PC-9 (cell line): ENCODE measurements at regions not wholly inside any gene's neighbourhood (a gene's known extent, or its start where the extent isn't known, plus 50 kb on each side); places are given as distances from the start of the nearest gene placed in this dataset.
"Not testable (repeated sequence)": the region's sequence is repeated elsewhere in the genome, so short reads cannot be mapped to it uniquely, and the experiment has no call there.

ENCODE experiments used
- BruUV-seq: library from RNA; stranded (reverse); fragments of 400-500 nt; replicated peaks from 2 replicates; lab custom pipeline; 2021; lab: Mats Ljungman, UMichigan
- CTCF ChIA-PET: fragments of 300-600 bp; sonication (Branson Sonifier 250); formaldehyde crosslinking; loops from one replicate; lab custom pipeline; 2022; ENCODE audit warnings: antibody characterized with exemption; lab: Charles Lee
- POLR2A ChIA-PET: fragments of 300-600 bp; sonication (Branson Sonifier 250); formaldehyde crosslinking; loops from one replicate; lab custom pipeline; 2022; ENCODE audit warnings: antibody characterized with exemption; ENCODE audit not compliant: unreplicated experiment; lab: Charles Lee
- DNase-seq, 2 experiments: peaks; one replicate each; pipeline versions ENCODE4 v3.0.0 to v3.0.0-alpha.2; 2015 to 2022; ENCODE audit warnings: mixed read lengths in 1 of 2
- H2AFZ ChIP-seq: fragments of 200-600 bp; sonication (generic); 2 replicates; pipeline ENCODE4 v1.8.1; 2017; ENCODE audit warnings: antibody characterized with exemption
- H3F3A ChIP-seq: fragments of 200-600 bp; sonication (generic); 2 replicates; pipeline ENCODE4 v1.8.1; 2017; ENCODE audit warnings: antibody characterized with exemption, mild to moderate bottlenecking, low read depth; ENCODE audit not compliant: insufficient read depth
- H3K27ac ChIP-seq: fragments of 200-600 bp; sonication (generic); 2 replicates; pipeline ENCODE4 v1.6.1; 2016; ENCODE audit warnings: mixed run types
- H3K27me3 ChIP-seq: fragments of 200-600 bp; sonication (generic); 2 replicates; pipeline ENCODE4 v1.6.1; 2016; ENCODE audit warnings: low read depth, mixed run types; ENCODE audit not compliant: insufficient read depth
- H3K36me3 ChIP-seq: fragments of 200-600 bp; sonication (generic); 2 replicates; pipeline ENCODE4 v1.6.1; 2016; ENCODE audit warnings: low read depth, mixed run types
- H3K4me1 ChIP-seq: fragments of 200-600 bp; sonication (generic); replicated peaks from 2 replicates; pipeline ENCODE4 v1.6.1; 2016; ENCODE audit warnings: mixed run types; ENCODE audit not compliant: insufficient read depth
- H3K4me2 ChIP-seq: fragments of 200-600 bp; sonication (generic); 2 replicates; pipeline ENCODE4 v1.6.1; 2017; ENCODE audit warnings: mixed run types
- H3K4me3 ChIP-seq: fragments of 200-600 bp; sonication (generic); 2 replicates; pipeline ENCODE4 v1.6.1; 2016; ENCODE audit warnings: mixed run types
- H3K79me2 ChIP-seq: fragments of 200-600 bp; sonication (generic); 2 replicates; pipeline ENCODE4 v1.6.1; 2017; ENCODE audit warnings: low read depth, mixed run types
- H3K9me2 ChIP-seq: fragments of 200-600 bp; sonication (generic); 2 replicates; pipeline ENCODE4 v1.8.1; 2017; ENCODE audit warnings: mild to moderate bottlenecking; ENCODE audit not compliant: insufficient read depth
- H3K9me3 ChIP-seq: fragments of 200-600 bp; sonication (generic); 2 replicates; pipeline ENCODE4 v1.8.1; 2016; ENCODE audit warnings: low read depth; ENCODE audit not compliant: insufficient read depth
- H4K20me1 ChIP-seq: fragments of 200-600 bp; sonication (generic); 2 replicates; pipeline ENCODE4 v1.8.1; 2017; ENCODE audit not compliant: insufficient read depth
- CTCF ChIP-seq: fragments of 200-600 bp; sonication (generic); conservative IDR thresholded peaks from 2 replicates; pipeline ENCODE4 v1.6.1; 2017; ENCODE audit warnings: mixed run types, antibody characterized with exemption, mild to moderate bottlenecking, moderate library complexity
- EZH2 ChIP-seq: fragments of 200-600 bp; sonication (generic); IDR thresholded peaks from 2 replicates; pipeline ENCODE4 v1.8.0; 2017; ENCODE audit warnings: antibody characterized with exemption, low read depth
- intact Hi-C: fragments of 100-400 bp; cut with micrococcal nuclease; formaldehyde crosslinking; loops from one replicate; pipeline ENCODE4 v1.10.0; 2022; ENCODE audit not compliant: unreplicated experiment

DNA sequence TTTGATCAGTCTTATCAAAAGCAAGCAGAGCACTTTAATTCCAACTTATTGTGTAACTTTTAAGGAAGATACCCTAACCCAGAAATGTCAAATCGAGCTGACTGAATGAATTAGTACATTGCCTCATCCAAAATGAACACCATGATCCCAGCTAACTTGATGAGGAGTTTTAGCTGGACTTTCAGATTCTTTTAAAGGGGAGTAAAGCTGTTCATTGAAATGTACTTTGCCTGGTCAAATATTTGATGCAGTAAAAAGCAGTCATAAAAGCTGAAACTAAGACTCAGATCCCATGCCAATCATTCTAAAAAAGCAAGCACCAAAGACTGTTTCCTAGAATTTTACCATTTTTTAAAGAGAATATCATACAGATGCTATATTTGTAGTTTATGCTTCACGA is 114.1 kb downstream of the FSCB start:
- Histone ChIP-seq H2AFZ (no peak overlapping the region), H3K27me3 (no peaks in the 10 kb centered on the region), H3K4me1 (no peaks in the 10 kb centered on the region), H3K79me2 (no peaks in the 10 kb centered on the region), H3K4me2 (no peak overlapping the region), H3K9me3 (0 out of 2 replicates have a peak, but pooled peaks cover 4% of the 10 kb centered on the region), H3K9me2 (no peaks in the 10 kb centered on the region; the same call in 1 of the 2 replicates), H3K27ac (no peak overlapping the region), H4K20me1 (no peaks in the 10 kb centered on the region), H3K4me3 (no peak overlapping the region), H3K36me3 (no peaks in the 10 kb centered on the region), H3F3A (no peaks in the 10 kb centered on the region)
- CTCF ChIA-PET, result no interaction called here
- intact Hi-C loops, result no loop called here
- BruUV-seq, result no TSS peak
- TF ChIP-seq EZH2 (no peak), CTCF (no peak)
- POLR2A ChIA-PET, result no interaction called here
- DNase-seq, result no peak

DNA sequence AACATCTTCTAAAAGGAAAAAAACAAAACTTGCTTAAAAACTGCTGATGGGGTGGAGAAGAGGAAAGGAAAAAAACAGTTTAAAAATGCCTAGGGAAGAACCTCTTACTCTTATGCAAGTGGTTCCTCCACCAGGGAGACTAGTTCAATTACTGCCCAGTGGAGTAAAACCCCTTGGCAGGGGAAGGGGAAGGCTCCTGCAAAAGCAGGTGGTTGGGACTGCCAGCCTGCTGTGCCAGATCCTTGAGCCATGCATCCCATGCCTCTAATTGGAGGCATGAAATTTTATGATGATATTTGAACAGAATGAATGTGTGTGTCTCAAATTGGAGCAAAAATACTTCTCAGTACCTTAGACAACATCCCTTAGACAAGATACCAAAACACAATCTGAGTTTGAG is 118.8 kb downstream of the FSCB start:
- no peak overlapping the region for H2AFZ ChIP-seq
- no TSS peak for BruUV-seq
- no peaks in the 10 kb centered on the region for H3K79me2 ChIP-seq
- no peaks in the 10 kb centered on the region for H3K9me3 ChIP-seq
- H3F3A ChIP-seq, result no peaks in the 10 kb centered on the region
- H4K20me1 ChIP-seq, result no peaks in the 10 kb centered on the region
- H3K4me3 ChIP-seq, result no peak overlapping the region
- H3K36me3 ChIP-seq, result no peaks in the 10 kb centered on the region
- no peak for DNase-seq
- intact Hi-C loops, result no loop called here
- TF ChIP-seq CTCF, result no peak
- no peak for TF ChIP-seq EZH2
- H3K4me1 ChIP-seq, result no peaks in the 10 kb centered on the region
- no peaks in the 10 kb centered on the region for H3K9me2 ChIP-seq
- POLR2A ChIA-PET, result no interaction called here
- H3K4me2 ChIP-seq, result no peak overlapping the region
- CTCF ChIA-PET, result no interaction called here
- no peak overlapping the region for H3K27ac ChIP-seq
- no peaks in the 10 kb centered on the region for H3K27me3 ChIP-seq

GRCh38 chr14:44385906-44386305 is 121.2 kb downstream of the FSCB start:
- H2AFZ ChIP-seq, result peak overlapping the region; percentile 93
- intact Hi-C loops, result no loop called here
- DNase-seq, result peak in 1 of 2 experiments; percentile 17
- H3K4me3 ChIP-seq, result peak overlapping the region; percentile 69
- no peaks in the 10 kb centered on the region for H3K36me3 ChIP-seq
- peak overlapping the region; percentile 61 for H3K4me2 ChIP-seq
- no peaks in the 10 kb centered on the region for H3K79me2 ChIP-seq
- no peaks in the 10 kb centered on the region for H4K20me1 ChIP-seq
- no peaks in the 10 kb centered on the region for H3F3A ChIP-seq
- H3K27me3 ChIP-seq, result no peaks in the 10 kb centered on the region
- no peak for TF ChIP-seq EZH2
- TF ChIP-seq CTCF, result no peak
- TSS peak; percentile 92 for BruUV-seq
- POLR2A ChIA-PET, result interaction anchor here (0.7 kb wide), 1 partner anchor 189 kb away, joined by 4 read pairs; no protein-coding TSS in a partner anchor
- no peaks in the 10 kb centered on the region for H3K9me3 ChIP-seq
- CTCF ChIA-PET, result no interaction called here
- no peaks in the 10 kb centered on the region for H3K4me1 ChIP-seq
- H3K9me2 ChIP-seq, result no peaks in the 10 kb centered on the region
- H3K27ac ChIP-seq, result peak overlapping the region; percentile 56

GRCh38 chr14:44385296-44385695 is 121.8 kb downstream of the FSCB start:
- H3K4me1 ChIP-seq, H3K36me3 ChIP-seq, H3K9me3 ChIP-seq, H3K27me3 ChIP-seq, H3K79me2 ChIP-seq, H3K9me2 ChIP-seq, H3F3A ChIP-seq, intact Hi-C loops, CTCF ChIA-PET, H4K20me1 ChIP-seq: not testable (repeated sequence)
- Histone ChIP-seq H2AFZ (peak overlapping the region; percentile 93), H3K4me2 (peak overlapping the region; percentile 61), H3K27ac (peak overlapping the region; percentile 56), H3K4me3 (peak overlapping the region; percentile 69)
- TSS peak; percentile 66 for BruUV-seq
- peak in 1 of 2 experiments; percentile 42 for DNase-seq
- POLR2A ChIA-PET, result interaction anchor here (0.6 kb wide), 2 partner anchors 45 to 83 kb away, joined by 3 read pairs; no protein-coding TSS in a partner anchor

DNA sequence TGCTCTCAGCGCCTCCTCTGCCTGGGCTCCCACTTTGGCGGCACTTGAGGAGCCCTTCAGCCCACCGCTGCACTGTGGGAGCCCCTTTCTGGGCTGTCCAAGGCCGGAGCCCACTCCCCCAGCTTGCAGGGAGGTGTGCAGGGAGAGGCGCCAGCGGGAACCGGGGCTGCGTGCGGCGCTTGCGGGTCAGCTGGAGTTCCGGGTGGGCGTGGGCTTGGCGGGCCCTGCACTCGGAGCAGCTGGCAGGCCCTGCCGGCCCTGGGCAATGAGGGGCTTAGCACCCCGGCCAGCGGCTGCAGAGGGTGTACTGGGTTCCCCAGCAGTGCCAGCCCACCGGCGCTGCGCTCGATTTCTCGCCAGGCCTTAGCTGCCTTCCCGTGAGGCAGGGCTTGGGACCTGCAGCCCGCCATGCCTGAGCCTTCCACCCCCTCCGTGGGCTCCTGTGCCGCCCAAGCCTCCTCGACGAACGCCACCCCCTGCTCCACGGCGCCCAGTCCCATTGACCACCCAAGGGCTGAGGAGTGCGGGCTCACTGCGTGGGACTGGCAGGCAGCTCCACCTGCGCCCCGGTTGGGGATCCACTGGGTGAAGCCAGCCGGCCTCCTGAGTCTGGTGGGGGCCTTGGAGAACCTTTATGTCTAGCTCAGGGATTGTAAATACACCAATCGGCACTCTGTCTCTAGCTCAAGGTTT is 122.3 kb downstream of the FSCB start:
- H4K20me1 ChIP-seq, H3K27me3 ChIP-seq, H2AFZ ChIP-seq, H3K27ac ChIP-seq, intact Hi-C loops, DNase-seq, CTCF ChIA-PET, BruUV-seq, H3K79me2 ChIP-seq, H3K36me3 ChIP-seq, H3K4me1 ChIP-seq, H3K9me2 ChIP-seq, H3K9me3 ChIP-seq, H3F3A ChIP-seq: not testable (repeated sequence)
- peak overlapping the region; percentile 61; the same call in 1 of the 2 replicates for H3K4me2 ChIP-seq
- POLR2A ChIA-PET, result interaction anchor here (0.6 kb wide), 2 partner anchors 45 to 82 kb away, joined by 3 read pairs; no protein-coding TSS in a partner anchor
- H3K4me3 ChIP-seq, result peak overlapping the region; percentile 69; the same call in 1 of the 2 replicates
